HCT116 (cell line): ENCODE measurements at regions not wholly inside any gene's neighbourhood (a gene's known extent, or its start where the extent isn't known, plus 50 kb on each side); places are given as distances from the start of the nearest gene placed in this dataset.

Source experiments
- ATAC-seq: fragments of 200-7000 bp; cut with Tn5 transposase; 2 replicates; pipeline ENCODE4 v1.9.1; 2020; ENCODE audit warnings: mild to moderate bottlenecking, moderate library complexity
- BruUV-seq: library from RNA; stranded (reverse); fragments of 400-500 nt; replicated peaks from 2 replicates; lab custom pipeline; 2021; lab: Mats Ljungman, UMichigan
- CTCF ChIA-PET: fragments of 300-600 bp; sonication (Branson Sonifier 250); formaldehyde crosslinking; loops from one replicate; lab custom pipeline; 2021; ENCODE audit warnings: antibody characterized with exemption; lab: Charles Lee
- POLR2A ChIA-PET: fragments of 300-600, 350-600 bp; sonication (Branson Sonifier 250); formaldehyde crosslinking; loops from one replicate; lab custom pipeline; 2021; ENCODE audit warnings: antibody characterized with exemption; lab: Charles Lee
- RAD21 ChIA-PET, 2 experiments: fragments of 300-600 bp; sonication (Branson Sonifier 250); formaldehyde crosslinking; loops; one replicate each; lab custom pipeline; 2023; ENCODE audit warnings: low total read pairs in 2 of 2; ENCODE audit not compliant: uncharacterized antibody in 2 of 2, unreplicated experiment in 2 of 2, low non-redundant PET in 1 of 2; lab: Charles Lee
- DNase-seq: peaks from one replicate; pipeline ENCODE4 v3.0.0-alpha.2; 2010; ENCODE audit warnings: low read depth, low spot score
- H2AFZ ChIP-seq: fragments of 200-600 bp; shearing (Covaris generic), sonication (generic); 2 replicates; pipeline ENCODE4 v1.6.1; 2017; ENCODE audit warnings: low read depth, mixed run types, mixed read lengths, antibody characterized with exemption, low read length; ENCODE audit not compliant: poor library complexity, severe bottlenecking
- H3K27ac ChIP-seq: 2 replicates; pipeline ENCODE4 v1.5.1; 2012; ENCODE audit warnings: low read depth, low read length
- H3K27me3 ChIP-seq: fragments of 200-600 bp; sonication (generic); 2 replicates; pipeline ENCODE4 v1.6.1; 2016; ENCODE audit warnings: mixed run types, low read length, mixed read lengths; ENCODE audit not compliant: insufficient read depth
- H3K36me3 ChIP-seq, 2 experiments: fragments of 200-500 bp in 1 of 2; fragments of 200-600 bp in 1 of 2; sonication (Bioruptor generic) in 1 of 2; sonication (generic) in 1 of 2; 2 replicates each; pipeline versions ENCODE4 v1.5.1 to v1.6.1; 2014 to 2016; ENCODE audit warnings: low read length in 2 of 2, inconsistent platforms in 1 of 2, mixed read lengths in 1 of 2, mixed run types in 1 of 2; ENCODE audit not compliant: insufficient read depth in 2 of 2, control insufficient read depth in 1 of 2
- H3K4me1 ChIP-seq, 2 experiments: fragments of 200-600 bp in 1 of 2; sonication (generic) in 1 of 2; 2 replicates each; pipeline versions ENCODE4 v1.5.1 to v1.6.1; 2012 to 2017; ENCODE audit warnings: low read length in 2 of 2, inconsistent platforms in 1 of 2, mild to moderate bottlenecking in 1 of 2, mixed read lengths in 1 of 2, mixed run types in 1 of 2, moderate library complexity in 1 of 2; ENCODE audit not compliant: insufficient read depth in 2 of 2, control insufficient read depth in 1 of 2
- H3K4me2 ChIP-seq: fragments of 200-600 bp; sonication (generic); 2 replicates; pipeline ENCODE4 v1.6.1; 2017; ENCODE audit warnings: mixed run types, low read length, mixed read lengths
- H3K4me3 ChIP-seq, 2 experiments: fragments of 200-600 bp in 1 of 2; sonication (generic) in 1 of 2; replicated peaks in 1 of 2; 2 replicates each; pipeline ENCODE4 v1.5.1; 2011 to 2016; ENCODE audit warnings: low read length in 2 of 2, control low read depth in 1 of 2, low read depth in 1 of 2, mild to moderate bottlenecking in 1 of 2, mixed read lengths in 1 of 2, mixed run types in 1 of 2
- H3K79me2 ChIP-seq: fragments of 200-600 bp; sonication (generic); 2 replicates; pipeline ENCODE4 v1.6.1; 2017; ENCODE audit warnings: mild to moderate bottlenecking, mixed run types, low read length, moderate library complexity, mixed read lengths; ENCODE audit not compliant: insufficient read depth
- H3K9ac ChIP-seq: fragments of 200-600 bp; sonication (generic); 2 replicates; pipeline ENCODE4 v1.6.1; 2016; ENCODE audit warnings: low read length, mixed read lengths
- H3K9me2 ChIP-seq: fragments of 200-600 bp; sonication (generic), shearing (Covaris generic); 2 replicates; pipeline ENCODE4 v1.6.1; 2017; ENCODE audit warnings: mixed run types, mild to moderate bottlenecking, moderate library complexity; ENCODE audit not compliant: insufficient read depth
- H3K9me3 ChIP-seq, 2 experiments: fragments of 200-500 bp in 1 of 2; fragments of 200-600 bp in 1 of 2; sonication (Bioruptor generic) in 1 of 2; sonication (generic) in 1 of 2; 2 replicates each; pipeline ENCODE4 v1.6.1; 2014 to 2017; ENCODE audit warnings: low read length in 2 of 2, mixed read lengths in 2 of 2, inconsistent platforms in 1 of 2, low read depth in 1 of 2, mild to moderate bottlenecking in 1 of 2, mixed run types in 1 of 2, moderate library complexity in 1 of 2; ENCODE audit not compliant: control insufficient read depth in 1 of 2, insufficient read depth in 1 of 2
- H4K20me1 ChIP-seq: fragments of 200-600 bp; sonication (generic), shearing (Covaris generic); 2 replicates; pipeline ENCODE4 v1.6.1; 2017; ENCODE audit warnings: mixed run types, mild to moderate bottlenecking, moderate library complexity; ENCODE audit not compliant: insufficient read depth
- CEBPB ChIP-seq: IDR thresholded peaks from 2 replicates; pipeline ENCODE4 v1.6.1; 2012; ENCODE audit warnings: low read depth
- EGR1 ChIP-seq: IDR thresholded peaks from 2 replicates; pipeline ENCODE4 v1.6.1; 2012; ENCODE audit warnings: low read depth
- JUND ChIP-seq: IDR thresholded peaks from 2 replicates; pipeline ENCODE4 v1.6.1; 2012
- POLR2A ChIP-seq: IDR thresholded peaks from 2 replicates; pipeline ENCODE4 v1.7.0; 2011; ENCODE audit warnings: borderline replicate concordance; ENCODE audit not compliant: insufficient read depth, insufficient read length; ENCODE audit errors: extremely low read depth
- POLR2AphosphoS5 ChIP-seq: IDR thresholded peaks from 2 replicates; pipeline ENCODE4 v1.6.1; 2011; ENCODE audit warnings: mild to moderate bottlenecking, low read depth, low read length, moderate library complexity
- SIN3A ChIP-seq: IDR thresholded peaks from 2 replicates; pipeline ENCODE4 v1.6.1; 2012; ENCODE audit warnings: low read depth
- SRF ChIP-seq: IDR thresholded peaks from 2 replicates; pipeline ENCODE4 v1.6.1; 2012; ENCODE audit warnings: low read depth
- TCF7L2 ChIP-seq: IDR thresholded peaks from 2 replicates; pipeline ENCODE4 v1.7.0; 2011; ENCODE audit warnings: borderline replicate concordance, inconsistent platforms; ENCODE audit not compliant: insufficient read depth, insufficient read length; ENCODE audit errors: extremely low read depth
- YY1 ChIP-seq: IDR thresholded peaks from 2 replicates; pipeline ENCODE4 v1.6.1; 2011; ENCODE audit warnings: low read length, low read depth, moderate library complexity, mild to moderate bottlenecking; ENCODE audit not compliant: insufficient replicate concordance; ENCODE audit errors: extremely low read depth
- ZFX ChIP-seq: fragments of 450-650 bp; IDR thresholded peaks from 2 replicates; pipeline ENCODE4 v1.6.1; 2017
- ZNF274 ChIP-seq: fragments of 200-500 bp; sonication (Bioruptor generic); IDR thresholded peaks from 2 replicates; pipeline ENCODE4 v1.6.1; 2014; ENCODE audit warnings: mild to moderate bottlenecking, low read depth, low read length, inconsistent platforms
- intact Hi-C: fragments of 100-400 bp; cut with micrococcal nuclease; formaldehyde crosslinking; loops from 2 replicates; pipeline ENCODE4 v1.10.0; 2022
- TF ChIP-seq, protein P1 (sequence below), 3 experiments: fragments of 200-600 bp in 1 of 3; sonication (generic) in 1 of 3; IDR thresholded peaks in 2 of 3; conservative IDR thresholded peaks in 1 of 3; 2 replicates each; pipeline ENCODE4 v1.5.1; 2012 to 2017; ENCODE audit warnings: low read depth in 2 of 3, low read length in 2 of 3, antibody characterized with exemption in 1 of 3, borderline replicate concordance in 1 of 3, control low read depth in 1 of 3, mild to moderate bottlenecking in 1 of 3, mixed read lengths in 1 of 3, mixed run types in 1 of 3, moderate library complexity in 1 of 3; ENCODE audit not compliant: insufficient read depth in 1 of 3
- TF ChIP-seq, protein P2 (sequence below): IDR thresholded peaks from 2 replicates; pipeline ENCODE4 v1.6.1; 2012
- TF ChIP-seq, protein P3 (sequence below): IDR thresholded peaks from 2 replicates; pipeline ENCODE4 v1.6.1; 2011; ENCODE audit warnings: mild to moderate bottlenecking, low read length, moderate library complexity; ENCODE audit not compliant: insufficient replicate concordance; ENCODE audit errors: extremely low read depth
- TF ChIP-seq, protein P4 (sequence below): IDR thresholded peaks from 2 replicates; pipeline ENCODE4 v1.6.1; 2012; ENCODE audit warnings: low read depth

DNA sequence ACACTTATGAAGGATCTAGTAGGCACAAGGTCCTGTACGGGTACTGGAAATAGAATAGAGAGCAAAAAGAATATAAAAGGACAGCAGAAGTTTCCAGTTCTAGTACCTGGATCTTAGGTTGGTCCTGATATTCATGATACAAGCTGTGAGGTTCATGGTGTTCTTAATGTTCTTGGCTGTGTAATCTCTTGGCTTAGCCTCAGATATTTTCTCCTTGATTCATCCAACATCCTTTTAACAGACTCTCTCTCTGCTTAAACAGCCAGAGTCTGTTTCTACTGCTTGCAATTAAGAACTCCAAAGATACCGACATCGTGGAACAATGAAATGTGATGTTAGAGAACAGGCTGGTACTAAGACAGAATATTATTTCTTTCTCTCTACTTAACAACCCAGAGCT is 49.9 kb downstream of the CNTN3 start:
- H2AFZ ChIP-seq: no peak overlapping the region
- peaks cover 4 to 39% of the 10 kb centered on the region in 2 experiments; a peak in 2 of 4 replicates for H3K9me3 ChIP-seq
- CTCF ChIA-PET: no interaction called here
- no peaks in the 10 kb centered on the region for H3K27me3 ChIP-seq
- no peak for ATAC-seq
- RAD21 ChIA-PET: no interaction called here
- no peak for TF ChIP-seq CEBPB
- TF ChIP-seq ZNF274: no peak
- no peak for TF ChIP-seq JUND
- TF ChIP-seq, protein P1, sequence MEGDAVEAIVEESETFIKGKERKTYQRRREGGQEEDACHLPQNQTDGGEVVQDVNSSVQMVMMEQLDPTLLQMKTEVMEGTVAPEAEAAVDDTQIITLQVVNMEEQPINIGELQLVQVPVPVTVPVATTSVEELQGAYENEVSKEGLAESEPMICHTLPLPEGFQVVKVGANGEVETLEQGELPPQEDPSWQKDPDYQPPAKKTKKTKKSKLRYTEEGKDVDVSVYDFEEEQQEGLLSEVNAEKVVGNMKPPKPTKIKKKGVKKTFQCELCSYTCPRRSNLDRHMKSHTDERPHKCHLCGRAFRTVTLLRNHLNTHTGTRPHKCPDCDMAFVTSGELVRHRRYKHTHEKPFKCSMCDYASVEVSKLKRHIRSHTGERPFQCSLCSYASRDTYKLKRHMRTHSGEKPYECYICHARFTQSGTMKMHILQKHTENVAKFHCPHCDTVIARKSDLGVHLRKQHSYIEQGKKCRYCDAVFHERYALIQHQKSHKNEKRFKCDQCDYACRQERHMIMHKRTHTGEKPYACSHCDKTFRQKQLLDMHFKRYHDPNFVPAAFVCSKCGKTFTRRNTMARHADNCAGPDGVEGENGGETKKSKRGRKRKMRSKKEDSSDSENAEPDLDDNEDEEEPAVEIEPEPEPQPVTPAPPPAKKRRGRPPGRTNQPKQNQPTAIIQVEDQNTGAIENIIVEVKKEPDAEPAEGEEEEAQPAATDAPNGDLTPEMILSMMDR (IDR thresholded peaks at IDR 0.05 in 2 of 3, conservative IDR thresholded peaks at IDR 0.05 in 1 of 3; ENCODE audit: borderline replicate concordance in 1 of 3, insufficient read depth in 1 of 3, low read depth in 2 of 3, low read length in 2 of 3): no peak
- TF ChIP-seq, protein P2, sequence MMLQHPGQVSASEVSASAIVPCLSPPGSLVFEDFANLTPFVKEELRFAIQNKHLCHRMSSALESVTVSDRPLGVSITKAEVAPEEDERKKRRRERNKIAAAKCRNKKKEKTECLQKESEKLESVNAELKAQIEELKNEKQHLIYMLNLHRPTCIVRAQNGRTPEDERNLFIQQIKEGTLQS: no peak
- TF ChIP-seq POLR2AphosphoS5: no peak
- no peak for TF ChIP-seq SRF
- TF ChIP-seq, protein P3, sequence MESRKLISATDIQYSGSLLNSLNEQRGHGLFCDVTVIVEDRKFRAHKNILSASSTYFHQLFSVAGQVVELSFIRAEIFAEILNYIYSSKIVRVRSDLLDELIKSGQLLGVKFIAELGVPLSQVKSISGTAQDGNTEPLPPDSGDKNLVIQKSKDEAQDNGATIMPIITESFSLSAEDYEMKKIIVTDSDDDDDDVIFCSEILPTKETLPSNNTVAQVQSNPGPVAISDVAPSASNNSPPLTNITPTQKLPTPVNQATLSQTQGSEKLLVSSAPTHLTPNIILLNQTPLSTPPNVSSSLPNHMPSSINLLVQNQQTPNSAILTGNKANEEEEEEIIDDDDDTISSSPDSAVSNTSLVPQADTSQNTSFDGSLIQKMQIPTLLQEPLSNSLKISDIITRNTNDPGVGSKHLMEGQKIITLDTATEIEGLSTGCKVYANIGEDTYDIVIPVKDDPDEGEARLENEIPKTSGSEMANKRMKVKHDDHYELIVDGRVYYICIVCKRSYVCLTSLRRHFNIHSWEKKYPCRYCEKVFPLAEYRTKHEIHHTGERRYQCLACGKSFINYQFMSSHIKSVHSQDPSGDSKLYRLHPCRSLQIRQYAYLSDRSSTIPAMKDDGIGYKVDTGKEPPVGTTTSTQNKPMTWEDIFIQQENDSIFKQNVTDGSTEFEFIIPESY: no peak
- no peak for TF ChIP-seq TCF7L2
- no peak for TF ChIP-seq ZFX
- TF ChIP-seq YY1: no peak
- no peak for TF ChIP-seq POLR2A
- TF ChIP-seq, protein P4, sequence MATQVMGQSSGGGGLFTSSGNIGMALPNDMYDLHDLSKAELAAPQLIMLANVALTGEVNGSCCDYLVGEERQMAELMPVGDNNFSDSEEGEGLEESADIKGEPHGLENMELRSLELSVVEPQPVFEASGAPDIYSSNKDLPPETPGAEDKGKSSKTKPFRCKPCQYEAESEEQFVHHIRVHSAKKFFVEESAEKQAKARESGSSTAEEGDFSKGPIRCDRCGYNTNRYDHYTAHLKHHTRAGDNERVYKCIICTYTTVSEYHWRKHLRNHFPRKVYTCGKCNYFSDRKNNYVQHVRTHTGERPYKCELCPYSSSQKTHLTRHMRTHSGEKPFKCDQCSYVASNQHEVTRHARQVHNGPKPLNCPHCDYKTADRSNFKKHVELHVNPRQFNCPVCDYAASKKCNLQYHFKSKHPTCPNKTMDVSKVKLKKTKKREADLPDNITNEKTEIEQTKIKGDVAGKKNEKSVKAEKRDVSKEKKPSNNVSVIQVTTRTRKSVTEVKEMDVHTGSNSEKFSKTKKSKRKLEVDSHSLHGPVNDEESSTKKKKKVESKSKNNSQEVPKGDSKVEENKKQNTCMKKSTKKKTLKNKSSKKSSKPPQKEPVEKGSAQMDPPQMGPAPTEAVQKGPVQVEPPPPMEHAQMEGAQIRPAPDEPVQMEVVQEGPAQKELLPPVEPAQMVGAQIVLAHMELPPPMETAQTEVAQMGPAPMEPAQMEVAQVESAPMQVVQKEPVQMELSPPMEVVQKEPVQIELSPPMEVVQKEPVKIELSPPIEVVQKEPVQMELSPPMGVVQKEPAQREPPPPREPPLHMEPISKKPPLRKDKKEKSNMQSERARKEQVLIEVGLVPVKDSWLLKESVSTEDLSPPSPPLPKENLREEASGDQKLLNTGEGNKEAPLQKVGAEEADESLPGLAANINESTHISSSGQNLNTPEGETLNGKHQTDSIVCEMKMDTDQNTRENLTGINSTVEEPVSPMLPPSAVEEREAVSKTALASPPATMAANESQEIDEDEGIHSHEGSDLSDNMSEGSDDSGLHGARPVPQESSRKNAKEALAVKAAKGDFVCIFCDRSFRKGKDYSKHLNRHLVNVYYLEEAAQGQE: no peak
- TF ChIP-seq EGR1: no peak
- no peak for TF ChIP-seq SIN3A
- H3K4me3 ChIP-seq: no peak overlapping the region
- DNase-seq: no peak
- H3K9me2 ChIP-seq: no peaks in the 10 kb centered on the region
- H3K27ac ChIP-seq: no peak overlapping the region
- no peaks in the 10 kb centered on the region for H3K36me3 ChIP-seq
- H3K79me2 ChIP-seq: no peaks in the 10 kb centered on the region
- no peaks in the 10 kb centered on the region for H4K20me1 ChIP-seq
- POLR2A ChIA-PET: no interaction called here
- intact Hi-C loops: no loop called here
- H3K9ac ChIP-seq: no peak overlapping the region
- no peaks in the 10 kb centered on the region for H3K4me1 ChIP-seq
- no peak overlapping the region for H3K4me2 ChIP-seq
- no TSS peak for BruUV-seq
